ENCODE measurements at regions not wholly inside any gene's neighbourhood (a gene's known extent, or its start where the extent isn't known, plus 50 kb on each side); places are given as distances from the start of the nearest gene placed in this dataset.
"Not testable (repeated sequence)": the region's sequence is repeated elsewhere in the genome, so short reads cannot be mapped to it uniquely, and the experiment has no call there.

- Mint-ChIP-seq H3K36me3 (ENCODE audit: low read depth) (no peaks in the 10 kb centered on the region), H3K4me3 (no peak overlapping the region), H3K4me1 (peaks cover 22% of the 10 kb centered on the region), H3K27me3 (no peaks in the 10 kb centered on the region), H3K9me3 (no peaks in the 10 kb centered on the region), H3K27ac (no peak overlapping the region)
- no peak for DNase-seq
- ATAC-seq: no peak
These were observed 161.5 kb downstream of the NRIP1 start for GRCh38 chr21:14903172-14903865.

- Mint-ChIP-seq H3K4me1 (peaks cover 22% of the 10 kb centered on the region), H3K9me3 (no peaks in the 10 kb centered on the region), H3K27me3 (no peaks in the 10 kb centered on the region), H3K27ac (peak overlapping the region; percentile 36), H3K36me3 (ENCODE audit: low read depth) (no peaks in the 10 kb centered on the region), H3K4me3 (no peak overlapping the region)
- peak; percentile 82 for ATAC-seq
- DNase-seq: no peak
These were observed 163.3 kb downstream of the NRIP1 start for GRCh38 chr21:14901482-14901958.

GRCh38 chr21:14900611-14901010 is 164.2 kb downstream of the NRIP1 start:
- no peaks in the 10 kb centered on the region for H3K36me3 Mint-ChIP-seq (ENCODE audit: low read depth)
- H3K27ac Mint-ChIP-seq: no peak overlapping the region
- no peaks in the 10 kb centered on the region for H3K27me3 Mint-ChIP-seq
- no peaks in the 10 kb centered on the region for H3K9me3 Mint-ChIP-seq
- ATAC-seq (no peak), DNase-seq (no peak)
- no peak overlapping the region for H3K4me3 Mint-ChIP-seq
- H3K4me1 Mint-ChIP-seq: peaks cover 22% of the 10 kb centered on the region

GRCh38 chr21:14900058-14900457 is 164.7 kb downstream of the NRIP1 start:
- Mint-ChIP-seq H3K36me3 (ENCODE audit: low read depth) (no peaks in the 10 kb centered on the region), H3K4me3 (no peak overlapping the region), H3K27ac (no peak overlapping the region), H3K27me3 (no peaks in the 10 kb centered on the region), H3K4me1 (peaks cover 22% of the 10 kb centered on the region), H3K9me3 (no peaks in the 10 kb centered on the region)
- DNase-seq (no peak), ATAC-seq (no peak)

GRCh38 chr21:14895792-14896191 is 169.0 kb downstream of the NRIP1 start:
- DNase-seq (no peak), ATAC-seq (no peak)
- Mint-ChIP-seq H3K4me1 (peaks cover 7% of the 10 kb centered on the region), H3K4me3 (no peak overlapping the region), H3K9me3 (no peaks in the 10 kb centered on the region), H3K27me3 (peaks cover 2% of the 10 kb centered on the region), H3K27ac (no peak overlapping the region), H3K36me3 (ENCODE audit: low read depth) (no peaks in the 10 kb centered on the region)

GRCh38 chr21:14890141-14890540 is 174.7 kb downstream of the NRIP1 start:
- peaks cover 3% of the 10 kb centered on the region for H3K4me1 Mint-ChIP-seq
- H3K36me3 Mint-ChIP-seq (ENCODE audit: low read depth): no peaks in the 10 kb centered on the region
- no peak for ATAC-seq
- H3K9me3 Mint-ChIP-seq: no peaks in the 10 kb centered on the region
- H3K4me3 Mint-ChIP-seq: no peak overlapping the region
- peaks cover 2% of the 10 kb centered on the region for H3K27me3 Mint-ChIP-seq
- DNase-seq: no peak
- H3K27ac Mint-ChIP-seq: no peak overlapping the region

- no peaks in the 10 kb centered on the region for H3K9me3 Mint-ChIP-seq
- ATAC-seq: no peak
- no peak overlapping the region for H3K4me3 Mint-ChIP-seq
- no peak overlapping the region for H3K27ac Mint-ChIP-seq
- no peak for DNase-seq
- peaks cover 3% of the 10 kb centered on the region for H3K4me1 Mint-ChIP-seq
- no peaks in the 10 kb centered on the region for H3K36me3 Mint-ChIP-seq (ENCODE audit: low read depth)
- H3K27me3 Mint-ChIP-seq: peaks cover 2% of the 10 kb centered on the region
These were observed 175.6 kb downstream of the NRIP1 start for GRCh38 chr21:14889080-14889810.

- H3K4me3 Mint-ChIP-seq: no peak overlapping the region
- H3K27ac Mint-ChIP-seq: no peak overlapping the region
- H3K4me1 Mint-ChIP-seq: peaks cover 3% of the 10 kb centered on the region
- ATAC-seq: no peak
- H3K27me3 Mint-ChIP-seq: no peaks in the 10 kb centered on the region
- no peak for DNase-seq
- H3K9me3 Mint-ChIP-seq: no peaks in the 10 kb centered on the region
- H3K36me3 Mint-ChIP-seq (ENCODE audit: low read depth): no peaks in the 10 kb centered on the region
These were observed 176.6 kb downstream of the NRIP1 start for GRCh38 chr21:14888202-14888601.

GRCh38 chr21:14886001-14886400 is 178.8 kb downstream of the NRIP1 start:
- DNase-seq (no peak), ATAC-seq (no peak)
- Mint-ChIP-seq H3K9me3 (no peaks in the 10 kb centered on the region), H3K4me1 (peaks cover 5% of the 10 kb centered on the region), H3K36me3 (ENCODE audit: low read depth) (no peaks in the 10 kb centered on the region), H3K27ac (no peak overlapping the region), H3K27me3 (no peaks in the 10 kb centered on the region), H3K4me3 (no peak overlapping the region)

GRCh38 chr21:14883351-14883750 is 181.4 kb downstream of the NRIP1 start:
- DNase-seq (no peak), ATAC-seq (no peak)
- no peak overlapping the region for H3K4me3 Mint-ChIP-seq
- H3K9me3 Mint-ChIP-seq: no peaks in the 10 kb centered on the region
- no peaks in the 10 kb centered on the region for H3K36me3 Mint-ChIP-seq (ENCODE audit: low read depth)
- H3K27me3 Mint-ChIP-seq: no peaks in the 10 kb centered on the region
- no peak overlapping the region for H3K27ac Mint-ChIP-seq
- peaks cover 8% of the 10 kb centered on the region for H3K4me1 Mint-ChIP-seq

- H3K27me3 Mint-ChIP-seq; H3K27ac Mint-ChIP-seq; H3K4me3 Mint-ChIP-seq; DNase-seq; H3K36me3 Mint-ChIP-seq (ENCODE audit: low read depth); H3K9me3 Mint-ChIP-seq; ATAC-seq: not testable (repeated sequence)
- peaks cover 16% of the 10 kb centered on the region for H3K4me1 Mint-ChIP-seq
These were observed 182.3 kb downstream of the NRIP1 start for GRCh38 chr21:14882545-14882944.

GRCh38 chr21:14881863-14882499 is 182.8 kb downstream of the NRIP1 start:
- no peak for ATAC-seq
- Mint-ChIP-seq H3K9me3 (no peaks in the 10 kb centered on the region), H3K27ac (no peak overlapping the region), H3K4me1 (peaks cover 19% of the 10 kb centered on the region), H3K4me3 (no peak overlapping the region), H3K27me3 (no peaks in the 10 kb centered on the region), H3K36me3 (ENCODE audit: low read depth) (no peaks in the 10 kb centered on the region)
- no peak for DNase-seq

- Mint-ChIP-seq H3K4me3 (no peak overlapping the region), H3K27me3 (no peaks in the 10 kb centered on the region), H3K4me1 (peaks cover 19% of the 10 kb centered on the region), H3K36me3 (ENCODE audit: low read depth) (no peaks in the 10 kb centered on the region), H3K9me3 (no peaks in the 10 kb centered on the region), H3K27ac (no peak overlapping the region)
- ATAC-seq (no peak), DNase-seq (no peak)
These were observed 183.9 kb downstream of the NRIP1 start for GRCh38 chr21:14880922-14881321.

- Mint-ChIP-seq H3K27me3 (no peaks in the 10 kb centered on the region), H3K4me3 (no peak overlapping the region), H3K9me3 (no peaks in the 10 kb centered on the region), H3K27ac (no peak overlapping the region), H3K4me1 (peaks cover 19% of the 10 kb centered on the region), H3K36me3 (ENCODE audit: low read depth) (no peaks in the 10 kb centered on the region)
- ATAC-seq (peak; percentile 24), DNase-seq (no peak)
These were observed 185.3 kb downstream of the NRIP1 start for GRCh38 chr21:14879458-14879857.

- H3K36me3 Mint-ChIP-seq (ENCODE audit: low read depth): no peaks in the 10 kb centered on the region
- no peak overlapping the region for H3K27ac Mint-ChIP-seq
- DNase-seq: no peak
- no peaks in the 10 kb centered on the region for H3K9me3 Mint-ChIP-seq
- H3K4me1 Mint-ChIP-seq: peaks cover 19% of the 10 kb centered on the region
- no peaks in the 10 kb centered on the region for H3K27me3 Mint-ChIP-seq
- ATAC-seq: no peak
- H3K4me3 Mint-ChIP-seq: no peak overlapping the region
These were observed 185.8 kb downstream of the NRIP1 start for GRCh38 chr21:14878971-14879370.

All from activated naive CD8-positive, alpha-beta T cell treated with anti-CD3 and anti-CD28 coated beads, Interleukin-2, amount 50 U/mL, for 24 hours (primary cell).